NCI-H2227 treated with DMSO at 0.1 percent for 48 hours (cell line): ENCODE measurements at regions not wholly inside any gene's neighbourhood (a gene's known extent, or its start where the extent isn't known, plus 50 kb on each side); places are given as distances from the start of the nearest gene placed in this dataset.
A peak's percentile ranks its signal among the peaks of the same experiment; 100 is the strongest.

Experiments used
- DNase-seq: peaks from one replicate; lab custom pipeline; 2025; lab: John Stamatoyannopoulos, UW

DNA sequence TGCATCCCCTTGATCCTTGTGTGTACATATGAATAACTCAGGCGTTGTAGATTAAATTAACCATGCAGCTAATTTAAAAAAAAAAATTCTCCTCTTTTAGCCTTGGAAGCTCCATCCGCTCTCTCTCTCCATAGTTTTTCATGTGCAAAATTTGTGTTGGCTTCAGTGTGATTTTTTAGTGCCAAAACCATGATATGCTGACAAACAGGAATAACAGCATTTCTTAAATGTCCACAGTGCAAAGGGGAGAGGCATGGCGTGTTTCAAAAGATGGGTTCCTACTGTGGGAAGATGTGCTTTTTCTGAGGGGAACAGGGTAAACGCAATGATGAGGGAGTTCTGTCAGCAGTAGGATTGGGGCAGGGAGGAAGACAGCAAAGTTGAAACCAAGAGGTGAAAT, 247.0 kb downstream of the ICOS start:
- no peak for DNase-seq

DNA sequence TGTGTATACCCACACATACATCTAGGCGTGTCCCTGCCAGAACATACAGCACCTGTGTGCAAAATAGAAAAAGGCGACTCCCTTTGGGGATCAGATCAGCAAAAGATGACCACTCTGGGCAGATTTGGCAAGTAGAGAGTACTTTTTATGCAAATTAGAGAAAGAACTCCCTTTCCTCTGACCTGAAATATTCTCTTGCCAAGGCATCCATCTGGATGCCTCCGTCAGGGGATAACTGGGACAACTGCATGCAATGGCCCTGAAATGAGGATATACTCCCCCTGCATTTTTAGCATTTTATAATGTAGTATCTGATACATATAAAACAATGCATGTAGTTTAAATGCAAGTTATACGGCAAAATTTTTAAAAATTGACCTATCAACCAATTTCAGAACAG, 247.7 kb downstream of the ICOS start:
- no peak for DNase-seq

DNA sequence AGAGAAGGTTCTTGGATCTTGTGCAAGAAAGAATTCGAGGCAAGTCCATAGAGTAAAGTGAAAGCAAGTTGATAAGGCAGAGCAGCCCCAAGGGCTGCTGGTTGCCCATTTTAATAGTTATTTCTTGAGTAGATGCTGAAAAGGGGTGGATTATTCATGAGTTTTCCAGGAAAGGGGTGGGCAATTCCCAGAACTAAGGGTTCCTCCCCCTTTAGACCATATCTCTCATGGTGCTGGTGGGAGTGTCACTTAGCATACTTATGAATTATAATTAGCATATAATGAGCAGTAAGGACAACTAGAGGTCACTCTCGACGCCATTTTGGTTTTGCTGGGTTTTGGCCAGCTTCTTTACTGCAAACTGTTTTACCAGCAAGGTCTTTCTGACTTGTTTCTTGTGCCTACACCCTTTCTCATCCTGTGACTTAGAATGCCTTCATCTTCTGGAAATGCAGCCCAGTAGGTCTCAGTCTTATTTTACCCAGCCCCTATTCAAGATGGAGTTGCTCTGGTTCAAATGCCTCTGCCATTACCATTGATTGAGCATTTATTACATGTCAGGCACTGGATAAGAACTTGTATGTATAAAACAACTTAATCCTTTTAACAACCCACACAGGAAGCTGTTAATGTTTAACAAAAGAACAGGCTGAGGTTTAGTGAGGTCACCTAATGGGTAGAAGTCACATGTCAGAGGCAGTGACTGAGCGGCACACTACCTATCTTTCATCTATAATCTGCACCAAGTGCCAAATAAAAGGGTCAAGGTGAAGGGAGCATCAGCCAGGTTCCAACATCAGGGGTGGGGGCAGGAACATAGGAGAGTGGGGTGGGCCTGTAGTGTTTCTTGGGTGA, 250.9 kb downstream of the ICOS start:
- DNase-seq, result no peak

DNA sequence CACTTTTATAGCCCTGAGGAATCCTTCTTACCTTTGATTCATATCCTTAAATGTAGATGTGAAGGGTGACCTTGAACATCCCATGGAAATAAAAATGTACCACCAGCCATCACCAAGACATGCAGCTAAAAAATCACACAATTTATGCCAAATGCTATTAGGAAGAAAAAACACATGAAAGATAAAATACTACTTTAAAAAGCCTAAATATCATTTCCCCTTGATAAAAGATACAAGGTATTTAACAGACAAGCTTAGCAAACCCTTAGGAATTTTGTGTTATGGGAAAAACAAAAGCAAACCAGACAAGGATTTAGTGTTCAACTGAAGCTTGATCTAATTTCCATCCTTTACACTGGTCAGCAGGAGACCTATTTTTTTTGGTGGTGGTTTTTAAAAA, 255.0 kb downstream of the ICOS start:
- DNase-seq, result no peak

DNA sequence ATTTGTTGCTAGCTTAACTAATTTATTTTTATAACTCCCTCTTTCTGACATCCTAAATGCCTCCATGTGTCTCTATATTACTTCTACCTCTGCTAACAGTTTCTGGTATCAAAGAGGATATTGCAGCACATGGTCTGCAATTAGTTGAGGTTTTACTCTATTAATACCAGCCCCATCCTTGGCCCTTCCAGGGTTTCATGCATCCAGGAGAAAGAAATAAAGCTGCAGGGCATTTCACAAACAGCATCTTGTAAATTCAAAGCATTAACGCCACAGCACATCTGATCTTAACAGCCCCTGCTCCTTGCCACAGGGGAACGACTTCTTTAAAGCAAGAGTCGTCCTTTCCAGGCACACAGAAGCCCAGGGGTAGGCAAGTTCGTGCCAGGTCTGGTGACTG, 258.9 kb downstream of the ICOS start:
- DNase-seq, result no peak

DNA sequence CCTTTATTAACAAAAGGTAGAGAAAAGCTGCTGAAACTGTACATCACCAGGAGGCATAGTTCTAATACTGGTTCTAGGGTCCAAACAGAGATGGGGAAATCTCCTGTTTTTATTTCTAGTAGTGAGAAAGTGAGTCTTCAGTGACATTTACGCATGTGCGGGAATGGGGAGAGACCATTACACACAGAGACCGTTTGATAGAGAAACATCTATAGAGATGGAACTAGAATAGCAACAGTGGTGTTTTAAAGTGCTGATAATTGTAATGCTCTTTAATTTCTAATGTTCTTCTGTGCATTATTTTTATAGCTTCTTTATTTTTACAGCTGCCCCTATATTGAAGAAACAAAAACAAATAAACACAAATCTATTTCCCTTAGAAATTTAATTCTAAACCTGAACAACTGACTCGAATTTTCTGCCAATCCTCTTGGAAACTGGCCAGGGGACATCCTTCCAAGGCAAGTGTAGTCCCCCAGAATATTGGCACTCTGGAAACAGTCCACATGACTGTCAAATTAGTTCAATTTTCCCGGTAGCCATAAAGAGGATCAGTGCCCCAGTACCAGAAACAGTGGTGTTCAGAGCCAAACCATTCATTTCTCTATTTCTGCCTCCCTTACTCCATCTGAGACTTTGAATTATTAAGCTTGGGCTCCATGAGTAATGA, 260.9 kb downstream of the ICOS start:
- DNase-seq, result no peak

DNA sequence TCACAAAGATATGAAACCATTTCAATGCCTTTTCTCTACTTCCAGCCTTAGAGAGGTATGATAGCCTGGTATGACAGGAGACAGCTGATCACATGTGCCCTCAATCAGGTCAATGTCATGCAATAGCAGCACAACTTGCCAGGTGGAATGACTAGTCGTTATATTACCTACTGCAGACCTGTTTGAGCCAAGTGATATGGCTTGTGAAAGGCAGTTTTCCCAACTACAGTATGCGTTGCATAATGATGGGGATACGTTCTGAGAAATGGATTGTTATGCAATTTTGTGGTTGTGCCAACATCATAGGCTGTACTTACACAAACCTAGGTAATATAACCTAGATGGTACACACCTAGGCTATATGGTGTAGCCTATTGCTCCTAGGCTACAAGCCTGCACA, 262.8 kb downstream of the ICOS start:
- DNase-seq, result no peak

DNA sequence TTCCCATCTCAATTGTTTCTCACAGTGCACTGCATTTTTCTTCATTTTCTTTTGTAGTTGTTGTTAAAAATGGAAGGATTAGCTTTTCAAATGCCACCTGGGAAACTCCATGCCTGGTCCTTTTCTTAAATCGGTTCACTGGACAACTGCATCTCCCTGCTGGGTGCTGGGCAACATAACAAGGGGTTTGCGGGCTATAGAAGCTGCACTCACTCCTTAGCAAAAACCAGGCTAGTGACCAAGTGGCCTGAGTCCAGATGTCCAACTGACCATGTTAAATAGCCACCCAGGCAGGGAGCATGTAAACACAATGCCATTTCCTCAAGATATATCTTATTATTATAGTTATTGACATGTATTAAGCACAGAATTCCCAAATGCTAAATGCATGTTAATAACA, 264.9 kb downstream of the ICOS start:
- DNase-seq, result no peak

DNA sequence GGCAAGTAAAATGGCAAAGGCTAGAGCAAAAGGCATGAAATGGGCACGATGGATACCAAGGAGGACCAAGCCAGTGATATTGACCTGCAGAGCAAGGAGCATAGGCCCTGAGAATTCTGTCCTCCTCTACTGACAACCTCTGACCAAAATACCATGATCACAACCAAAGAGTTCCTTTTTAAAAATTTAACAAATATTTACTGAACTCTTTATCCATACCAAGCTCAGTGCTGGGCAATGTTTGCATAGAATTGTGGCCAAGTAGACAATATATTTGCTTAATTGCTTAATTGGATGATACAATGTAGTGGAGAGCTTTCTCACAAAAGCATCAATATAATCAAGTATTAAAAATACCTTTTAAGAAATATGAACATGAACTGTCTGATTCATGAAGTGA, 265.7 kb downstream of the ICOS start:
- no peak for DNase-seq

DNA sequence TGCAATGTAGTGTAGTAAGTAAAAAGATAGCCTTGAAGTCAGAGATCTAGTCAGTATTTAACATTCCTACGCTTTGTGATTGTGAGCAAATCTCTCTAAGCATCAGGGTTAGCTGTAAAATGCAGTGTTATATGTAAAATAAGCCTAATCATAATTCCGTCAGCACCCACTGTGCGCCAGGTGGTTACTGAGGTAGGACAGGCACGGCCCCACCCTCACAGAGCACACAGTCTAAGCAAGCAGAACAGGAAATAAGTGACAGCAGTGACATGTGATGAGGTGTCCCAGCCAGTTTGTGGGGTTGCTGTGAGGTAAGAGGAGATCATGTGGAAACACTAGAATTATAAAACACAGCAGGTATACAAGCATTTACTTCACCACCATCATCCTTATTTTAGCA, 267.1 kb downstream of the ICOS start:
- DNase-seq, result no peak

DNA sequence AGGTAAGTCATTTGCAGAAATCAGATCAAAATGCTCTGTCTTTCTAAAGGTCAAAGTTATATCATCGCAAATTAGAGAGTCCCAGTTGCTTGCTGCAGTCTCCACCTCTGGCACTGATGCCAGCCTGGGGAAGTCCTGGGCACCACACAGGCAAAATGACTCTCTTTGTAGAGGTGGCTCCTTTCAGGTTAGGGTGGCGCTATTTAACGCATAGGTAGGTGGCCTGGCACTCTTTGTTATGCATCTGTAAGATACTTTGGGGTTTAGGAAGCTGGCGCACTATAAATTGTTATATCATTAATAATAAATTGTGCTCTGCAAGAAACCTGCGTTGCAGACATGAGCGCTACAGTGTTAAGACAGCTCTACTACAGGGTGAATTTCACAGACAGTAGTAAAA, 268.5 kb downstream of the ICOS start:
- DNase-seq, result no peak

DNA sequence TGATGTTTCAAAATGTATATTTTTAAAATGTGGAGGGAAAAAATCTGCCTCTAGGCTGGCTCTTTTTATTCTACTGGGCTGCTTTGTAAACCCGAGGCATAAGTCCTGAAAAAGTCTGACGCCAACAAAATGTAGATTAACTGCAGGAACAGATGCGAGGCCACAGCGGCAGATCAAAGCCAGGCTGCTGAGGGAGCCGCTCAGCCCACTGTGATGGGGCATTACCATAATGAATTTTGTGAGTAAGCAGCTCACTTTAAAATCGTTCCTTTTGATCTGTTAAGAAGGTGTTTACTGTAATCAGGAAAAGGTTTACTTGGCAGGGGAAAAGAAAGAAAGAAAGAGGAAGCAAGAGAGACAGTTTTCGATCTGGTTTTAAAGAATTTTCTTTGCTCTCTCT, 269.0 kb downstream of the ICOS start:
- DNase-seq, result peak; percentile 27

DNA sequence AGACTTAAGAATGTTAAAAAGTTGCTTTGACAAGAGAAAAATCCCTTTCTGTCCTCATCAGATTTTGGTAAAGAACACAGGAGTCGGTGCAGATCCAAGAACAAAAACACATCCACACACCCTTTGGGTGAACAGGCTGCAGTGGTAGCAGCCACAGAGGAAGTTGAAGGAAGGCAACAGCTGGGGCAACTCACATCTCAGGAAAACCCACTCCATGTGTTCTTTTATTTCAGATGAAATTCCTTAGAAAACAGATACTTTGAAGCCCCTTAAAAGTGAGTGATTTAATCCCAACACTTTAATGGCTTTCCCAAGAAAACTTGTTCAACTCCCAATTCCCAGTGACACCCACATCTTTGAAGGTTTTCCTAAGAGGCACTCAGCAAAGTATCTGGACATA, 271.3 kb downstream of the ICOS start:
- DNase-seq, result no peak

DNA sequence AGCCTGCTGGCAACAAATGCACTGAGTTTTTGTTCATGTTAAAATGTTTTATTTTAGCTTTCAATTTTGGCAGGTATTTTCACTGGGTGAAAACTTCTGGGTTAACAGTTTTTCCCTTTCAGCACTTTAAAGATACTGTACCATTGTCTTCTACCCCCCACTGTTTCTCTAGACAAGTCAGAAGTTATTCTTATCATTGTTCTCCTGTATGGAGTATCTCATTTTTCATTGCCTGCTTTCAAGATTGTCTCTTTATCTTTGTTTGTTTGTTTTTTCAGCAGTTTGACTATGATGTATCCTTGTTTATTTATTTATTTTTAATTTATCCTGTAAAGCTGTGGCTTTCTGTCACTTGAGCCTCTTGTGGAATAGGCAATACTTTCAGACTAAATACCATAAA, 277.0 kb downstream of the ICOS start:
- no peak for DNase-seq

DNA sequence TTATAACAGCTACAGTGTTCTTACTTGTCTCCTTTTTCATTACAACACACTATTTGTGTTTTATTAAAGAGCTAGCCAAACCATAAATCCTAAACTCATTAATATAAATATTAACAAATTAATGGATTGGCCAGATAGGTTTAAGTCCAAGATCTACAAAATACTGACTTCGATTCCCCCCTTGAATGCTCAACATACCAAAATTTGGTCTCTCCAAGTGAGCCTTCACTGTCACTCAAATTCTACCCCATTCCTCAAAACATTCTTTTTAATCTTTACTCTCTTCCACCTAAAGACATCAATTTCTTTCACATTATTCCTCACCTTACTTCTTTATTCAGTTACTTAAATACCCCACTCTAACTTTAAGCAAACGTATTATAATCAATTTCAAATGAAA, 281.5 kb downstream of the ICOS start:
- DNase-seq, result no peak

DNA sequence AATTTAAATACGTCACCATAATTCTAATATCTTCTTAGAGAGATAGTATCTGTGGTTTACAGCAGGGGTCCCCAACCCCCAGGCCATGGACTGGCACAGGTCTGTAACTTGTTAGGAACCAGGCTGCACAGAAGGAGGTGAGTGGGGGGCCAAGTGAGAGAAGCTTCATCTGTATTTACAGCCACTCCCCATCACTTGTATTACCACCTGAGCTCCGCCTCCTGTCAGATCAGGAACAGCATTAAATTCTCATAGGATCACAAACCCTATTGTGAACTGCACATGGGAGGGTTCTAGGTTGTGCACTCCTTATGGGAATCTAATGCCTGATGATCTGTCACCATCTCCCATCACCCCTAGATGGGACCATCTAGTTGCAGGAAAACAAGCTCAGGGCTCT, 282.6 kb downstream of the ICOS start:
- DNase-seq, result no peak

DNA sequence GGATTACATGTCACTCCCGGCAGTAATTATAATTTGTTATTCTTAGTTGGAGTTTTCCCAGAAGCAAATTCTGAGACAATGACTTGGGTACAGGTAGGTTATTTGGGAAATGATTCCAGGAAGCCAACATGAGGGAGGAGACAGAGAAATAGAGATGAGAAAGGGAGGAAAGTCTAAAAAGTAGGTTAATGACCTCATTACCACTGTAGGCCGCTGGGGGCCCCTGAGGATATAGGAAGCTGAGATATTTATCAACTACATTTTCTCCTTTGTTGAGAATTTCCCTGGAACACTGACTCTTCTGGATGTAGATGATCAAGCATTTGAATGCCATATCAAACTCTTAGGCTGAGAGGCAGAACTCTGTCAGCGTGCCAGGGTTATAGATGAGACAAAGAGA, 284.3 kb downstream of the ICOS start:
- DNase-seq, result no peak

DNA sequence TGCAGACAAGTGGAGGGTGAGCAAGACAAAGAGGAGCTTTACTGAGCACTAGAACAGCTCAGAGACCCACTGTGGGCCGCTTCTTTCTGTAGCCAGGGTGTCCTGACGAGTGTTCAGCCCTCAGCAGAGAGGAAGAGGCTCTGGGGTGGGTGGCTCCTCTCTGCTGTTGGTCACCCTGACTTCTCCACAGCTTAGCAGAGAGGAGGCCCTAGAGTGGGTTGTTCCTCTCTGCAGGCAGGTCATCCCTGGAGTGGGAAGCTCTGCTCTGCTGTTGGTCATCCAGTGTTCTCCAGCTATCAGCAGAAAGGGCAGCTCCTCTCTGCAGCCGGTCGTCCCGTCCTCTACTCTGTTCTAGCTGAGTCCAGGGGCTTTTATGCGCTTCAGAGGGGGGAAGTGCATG, 286.5 kb downstream of the ICOS start:
- DNase-seq, result no peak

DNA sequence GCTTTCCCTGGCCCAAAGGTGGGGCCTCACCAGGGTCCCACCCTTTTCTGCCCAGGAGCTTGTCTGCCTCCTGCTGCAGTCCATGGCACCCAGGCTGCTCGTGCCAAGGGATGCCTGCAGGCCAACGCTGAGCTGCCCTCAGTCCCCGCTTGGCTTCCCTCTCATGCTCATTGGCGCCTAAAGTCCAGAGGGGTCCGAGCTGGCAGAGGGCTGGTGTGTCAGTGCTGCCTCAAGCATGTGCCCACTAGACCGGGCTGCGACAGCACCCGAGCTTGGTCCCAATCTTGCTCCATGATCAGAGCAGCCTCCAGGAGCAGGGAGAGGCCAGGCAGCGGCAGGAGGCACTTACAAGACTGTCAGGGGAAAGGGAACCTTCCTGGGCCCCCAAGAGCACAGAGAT, 287.0 kb downstream of the ICOS start:
- DNase-seq, result no peak

DNA sequence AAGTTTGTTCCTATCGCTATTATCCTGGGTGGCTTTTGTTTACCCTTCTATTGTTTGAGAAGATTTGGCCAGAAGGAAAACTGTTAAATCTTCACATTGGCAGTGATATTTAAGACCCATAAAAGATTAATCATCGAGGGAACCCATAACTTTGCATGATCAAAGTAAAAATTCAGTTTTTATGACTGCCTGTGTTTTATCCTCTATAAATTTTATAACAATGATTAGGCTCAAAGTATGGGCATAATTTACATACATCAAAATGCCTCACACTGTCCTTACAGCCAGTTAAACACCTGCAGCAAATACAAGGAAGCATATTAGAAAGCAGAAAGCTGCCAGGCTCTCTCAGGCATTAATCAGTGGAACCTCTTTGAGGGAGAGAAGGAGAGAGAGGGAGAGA, 289.1 kb downstream of the ICOS start:
- DNase-seq, result no peak

DNA sequence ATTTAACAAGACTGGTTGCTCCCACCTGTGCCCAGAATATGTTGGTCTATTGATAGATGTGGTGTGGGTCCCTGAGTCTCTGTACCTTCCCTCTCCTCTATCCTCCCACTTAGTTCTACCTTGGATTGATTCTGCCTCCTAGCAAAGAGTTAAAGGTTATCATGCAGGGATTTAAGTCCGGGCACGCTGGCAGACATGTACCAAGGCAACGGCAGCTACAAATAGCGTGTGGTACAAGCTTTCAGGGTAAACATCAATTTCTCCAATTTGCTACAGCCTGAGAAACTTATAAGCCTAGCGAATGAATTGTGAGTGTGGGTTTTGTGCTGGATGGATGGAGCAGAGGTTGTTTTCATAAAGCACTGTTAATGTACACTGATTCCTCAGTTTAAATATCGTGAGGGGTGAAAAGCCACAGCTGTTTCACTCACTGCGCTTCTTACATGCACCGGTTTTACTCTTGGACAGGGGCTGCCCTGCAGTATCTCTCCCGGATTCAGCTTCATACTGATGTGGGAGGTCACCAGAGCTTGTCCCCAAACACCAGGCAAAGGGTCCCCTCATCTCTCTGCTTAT, 289.8 kb downstream of the ICOS start:
- peak; percentile 18 for DNase-seq

DNA sequence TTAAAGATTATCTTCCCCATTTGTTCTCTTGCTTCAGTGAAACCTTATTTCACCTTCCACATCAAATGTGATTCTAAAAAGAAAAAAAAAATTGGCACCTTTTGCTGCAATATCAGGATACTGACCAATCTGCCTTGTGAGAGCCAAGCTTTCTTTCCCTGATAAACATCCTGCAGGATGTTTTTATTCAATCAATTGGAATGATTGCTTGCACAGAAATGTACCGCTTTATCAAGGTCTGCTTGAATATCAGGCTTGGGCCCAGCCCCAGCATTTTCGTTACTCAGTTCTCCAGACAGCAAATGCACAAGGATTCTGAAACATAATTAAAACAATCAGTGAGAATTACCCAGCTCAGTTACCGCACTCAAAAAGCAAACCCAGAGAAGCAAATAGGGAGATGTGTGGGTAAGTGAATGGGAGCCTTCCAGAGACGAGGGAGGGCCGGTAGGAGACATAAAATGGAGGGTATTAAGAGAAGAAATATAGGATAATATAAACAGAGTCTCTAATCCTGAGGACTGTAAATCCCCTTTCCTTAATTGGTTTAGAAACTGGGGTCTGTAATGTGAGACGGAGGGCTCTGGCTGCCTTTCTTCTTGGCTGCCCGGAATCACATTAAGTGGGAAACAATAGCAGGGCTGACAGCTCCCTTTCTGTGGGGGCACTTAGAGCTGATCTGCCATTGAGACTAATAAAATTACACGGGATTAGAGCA, 291.8 kb downstream of the ICOS start:
- DNase-seq, result peak; percentile 44

DNA sequence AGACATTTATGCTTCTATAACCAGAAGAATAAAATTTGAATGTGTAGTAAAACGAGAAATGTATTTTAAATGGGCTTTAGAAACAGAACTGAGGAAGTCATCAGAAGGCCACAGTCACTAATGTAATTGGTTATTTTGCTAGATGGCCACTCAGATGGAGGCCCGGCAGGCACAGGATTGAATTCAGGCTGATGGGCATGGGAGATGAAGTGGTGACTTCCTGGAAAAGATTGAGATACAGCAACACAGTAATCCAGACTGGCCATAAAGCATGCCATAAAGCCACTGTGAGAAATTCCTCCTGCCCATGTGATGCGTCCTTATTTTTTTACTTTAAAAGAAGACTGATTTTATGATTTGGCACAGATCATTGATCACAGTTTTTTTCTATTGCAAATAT, 297.7 kb downstream of the ICOS start:
- no peak for DNase-seq
